H1 (cell line): ENCODE measurements at regions not wholly inside any gene's neighbourhood (a gene's known extent, or its start where the extent isn't known, plus 50 kb on each side); places are given as distances from the start of the nearest gene placed in this dataset.

Experiments used
- CTCF ChIA-PET: fragments of 300-600 bp; sonication (Branson Sonifier 250); formaldehyde crosslinking; loops from one replicate; lab custom pipeline; 2021; ENCODE audit not compliant: partially characterized antibody; lab: Charles Lee
- POLR2A ChIA-PET: fragments of 300-600 bp; sonication (Branson Sonifier 250); formaldehyde crosslinking; loops from one replicate; lab custom pipeline; 2021; ENCODE audit warnings: inconsistent platforms; ENCODE audit not compliant: partially characterized antibody; lab: Charles Lee
- DNase-seq, 2 experiments: peaks; one replicate each; pipeline versions ENCODE4 v3.0.0 to v3.0.0-alpha.2; 2010 to 2022; ENCODE audit warnings: low spot score in 2 of 2, low read depth in 1 of 2, mixed read lengths in 1 of 2
- FAIRE-seq: peaks from 2 replicates; lab custom pipeline; 2011; peaks lifted over from hg19 to GRCh38; lab: Jason Lieb, UNC
- H2AFZ ChIP-seq: 2 replicates; pipeline ENCODE4 v1.8.1; 2012; ENCODE audit warnings: low read length, inconsistent platforms
- H2AK5ac ChIP-seq: 2 replicates; pipeline ENCODE4 v1.6.1; 2013; ENCODE audit warnings: low read depth, low read length
- H2BK120ac ChIP-seq: replicated peaks from 2 replicates; pipeline ENCODE3; 2013; ENCODE audit warnings: low read depth, low read length, inconsistent platforms
- H2BK12ac ChIP-seq: 2 replicates; pipeline ENCODE4 v1.6.1; 2013; ENCODE audit warnings: low read depth, low read length
- H2BK15ac ChIP-seq: 2 replicates; pipeline ENCODE4 v1.6.1; 2013; ENCODE audit warnings: low read length
- H2BK20ac ChIP-seq: 2 replicates; pipeline ENCODE4 v1.6.1; 2013; ENCODE audit warnings: low read length
- H2BK5ac ChIP-seq: 2 replicates; pipeline ENCODE4 v1.6.1; 2013; ENCODE audit warnings: low read depth, low read length
- H3K14ac ChIP-seq: 2 replicates; pipeline ENCODE4 v1.6.1; 2013; ENCODE audit warnings: inconsistent platforms; ENCODE audit not compliant: insufficient read length
- H3K18ac ChIP-seq: 2 replicates; pipeline ENCODE4 v1.6.1; 2013; ENCODE audit warnings: low read length; ENCODE audit errors: extremely low read depth
- H3K23ac ChIP-seq: 2 replicates; pipeline ENCODE4 v1.6.1; 2013; ENCODE audit warnings: inconsistent platforms; ENCODE audit not compliant: insufficient read length
- H3K23me2 ChIP-seq: 2 replicates; pipeline ENCODE4 v1.6.1; 2013; ENCODE audit warnings: low read depth, low read length
- H3K27ac ChIP-seq: 2 replicates; pipeline ENCODE4 v1.6.1; 2011; ENCODE audit warnings: low read depth, low read length, inconsistent platforms
- H3K27me3 ChIP-seq, 4 experiments: replicated peaks in 1 of 4; 1 replicate in 1 of 4; 2 replicates in 3 of 4; pipeline versions ENCODE4 v1.6.1 to v1.8.1; 2011 to 2013; ENCODE audit warnings: low read length in 3 of 4, mild to moderate bottlenecking in 3 of 4, inconsistent platforms in 2 of 4, mixed read lengths in 2 of 4, moderate library complexity in 1 of 4; ENCODE audit not compliant: control insufficient read depth in 3 of 4, insufficient read depth in 3 of 4; ENCODE audit errors: extremely low read depth in 1 of 4
- H3K36me3 ChIP-seq, 4 experiments: 2 replicates each; pipeline versions ENCODE4 v1.6.1 to v1.8.1; 2011 to 2013; ENCODE audit warnings: mild to moderate bottlenecking in 4 of 4, low read length in 3 of 4, moderate library complexity in 2 of 4, control low read depth in 1 of 4, inconsistent platforms in 1 of 4; ENCODE audit not compliant: insufficient read depth in 4 of 4, control insufficient read depth in 2 of 4
- H3K4ac ChIP-seq: replicated peaks from 2 replicates; pipeline ENCODE3; 2013; ENCODE audit warnings: low read length, low read depth, mixed read lengths, inconsistent platforms; ENCODE audit not compliant: insufficient read length
- H3K4me1 ChIP-seq, 4 experiments: replicated peaks in 1 of 4; 1 replicate in 1 of 4; 2 replicates in 3 of 4; pipeline versions ENCODE4 v1.6.1 to v1.8.1; 2011 to 2013; ENCODE audit warnings: low read length in 3 of 4, inconsistent platforms in 2 of 4, mixed read lengths in 1 of 4; ENCODE audit not compliant: insufficient read depth in 4 of 4, control insufficient read depth in 3 of 4
- H3K4me2 ChIP-seq, 2 experiments: 2 replicates each; pipeline versions ENCODE4 v1.6.1 to v1.8.1; 2011 to 2013; ENCODE audit warnings: low read depth in 2 of 2, low read length in 2 of 2, control low read depth in 1 of 2, inconsistent platforms in 1 of 2, mild to moderate bottlenecking in 1 of 2; ENCODE audit not compliant: insufficient read depth in 1 of 2
- H3K4me3 ChIP-seq, 4 experiments: fragments of 200-600, 300-600 bp in 1 of 4; sonication (generic), shearing (Covaris generic), sonication (Bioruptor Twin) in 1 of 4; 2 replicates each; pipeline versions ENCODE4 v1.5.1 to v1.8.1; 2011 to 2016; ENCODE audit warnings: low read length in 4 of 4, low read depth in 3 of 4, control low read depth in 2 of 4, inconsistent platforms in 2 of 4, mild to moderate bottlenecking in 2 of 4, mixed read lengths in 1 of 4, moderate library complexity in 1 of 4; ENCODE audit not compliant: insufficient read depth in 2 of 4; ENCODE audit errors: extremely low read depth in 1 of 4
- H3K56ac ChIP-seq: replicated peaks from 2 replicates; pipeline ENCODE3; 2013; ENCODE audit warnings: low read depth, mild to moderate bottlenecking, mixed read lengths, low read length, inconsistent platforms; ENCODE audit not compliant: insufficient read length
- H3K79me1 ChIP-seq: 2 replicates; pipeline ENCODE4 v1.6.1; 2013; ENCODE audit warnings: low read depth, low read length, control low read depth
- H3K79me2 ChIP-seq, 2 experiments: 2 replicates each; pipeline versions ENCODE4 v1.6.1 to v1.8.1; 2012 to 2013; ENCODE audit warnings: low read length in 2 of 2, mild to moderate bottlenecking in 2 of 2, inconsistent platforms in 1 of 2; ENCODE audit not compliant: insufficient read depth in 2 of 2, control insufficient read depth in 1 of 2
- H3K9ac ChIP-seq, 4 experiments: replicated peaks in 1 of 4; 1 replicate in 1 of 4; 2 replicates in 3 of 4; pipeline versions ENCODE4 v1.6.1 to v1.8.1; 2011 to 2013; ENCODE audit warnings: low read depth in 3 of 4, low read length in 3 of 4, control low read depth in 2 of 4, mild to moderate bottlenecking in 2 of 4, moderate library complexity in 2 of 4, inconsistent platforms in 1 of 4; ENCODE audit errors: extremely low read depth in 1 of 4
- H3K9me3 ChIP-seq, 2 experiments: 2 replicates each; pipeline versions ENCODE4 v1.6.1 to v1.8.1; 2012 to 2013; ENCODE audit warnings: mild to moderate bottlenecking in 2 of 2, moderate library complexity in 2 of 2, control low read depth in 1 of 2, inconsistent platforms in 1 of 2, low read depth in 1 of 2, low read length in 1 of 2, mixed read lengths in 1 of 2; ENCODE audit not compliant: insufficient read depth in 2 of 2
- H4K20me1 ChIP-seq, 2 experiments: replicated peaks in 1 of 2; 2 replicates each; pipeline versions ENCODE3 to v1.8.1; 2011 to 2013; ENCODE audit warnings: inconsistent platforms in 2 of 2, low read length in 2 of 2, mild to moderate bottlenecking in 1 of 2; ENCODE audit not compliant: insufficient read depth in 2 of 2, control insufficient read depth in 1 of 2
- H4K5ac ChIP-seq: 2 replicates; pipeline ENCODE4 v1.6.1; 2013; ENCODE audit warnings: low read length, low read depth, mixed read lengths, inconsistent platforms; ENCODE audit not compliant: insufficient read length
- H4K8ac ChIP-seq: 2 replicates; pipeline ENCODE4 v1.8.0; 2013; ENCODE audit warnings: mild to moderate bottlenecking, moderate library complexity, low read length, inconsistent platforms; ENCODE audit not compliant: insufficient read depth; ENCODE audit errors: extremely low read depth
- H4K91ac ChIP-seq: replicated peaks from 2 replicates; pipeline ENCODE3; 2013; ENCODE audit warnings: low read length, mixed read lengths, inconsistent platforms; ENCODE audit not compliant: insufficient read length
- CREB1 ChIP-seq: IDR thresholded peaks from 2 replicates; pipeline ENCODE4 v1.6.1; 2012; ENCODE audit warnings: inconsistent platforms
- EP300 ChIP-seq, 2 experiments: IDR thresholded peaks; 1 replicate in 1 of 2; 2 replicates in 1 of 2; pipeline ENCODE4 v1.6.1; 2011 to 2012; ENCODE audit warnings: low read depth in 2 of 2, low read length in 2 of 2, mild to moderate bottlenecking in 2 of 2, borderline replicate concordance in 1 of 2, inconsistent platforms in 1 of 2, moderate library complexity in 1 of 2
- GTF2F1 ChIP-seq: IDR thresholded peaks from 2 replicates; pipeline ENCODE4 v1.6.1; 2012; ENCODE audit warnings: low read depth, low read length, improper control_type of control experiment, borderline replicate concordance
- NANOG ChIP-seq: IDR thresholded peaks from 2 replicates; pipeline ENCODE4 v1.6.1; 2011; ENCODE audit warnings: low read length, low read depth, mild to moderate bottlenecking, inconsistent platforms; ENCODE audit not compliant: insufficient read depth, poor library complexity, severe bottlenecking
- PHF8 ChIP-seq: fragments of 200-600 bp; sonication (generic); conservative IDR thresholded peaks from 2 replicates; pipeline ENCODE4 v1.7.1; 2012; ENCODE audit warnings: low read depth, mild to moderate bottlenecking, inconsistent platforms, low read length, moderate library complexity
- POLR2AphosphoS5 ChIP-seq: IDR thresholded peaks from 2 replicates; pipeline ENCODE4 v1.6.1; 2011; ENCODE audit warnings: low read depth, low read length
- RAD21 ChIP-seq, 2 experiments: IDR thresholded peaks in 1 of 2; conservative IDR thresholded peaks in 1 of 2; 2 replicates each; pipeline ENCODE4 v1.6.1; 2011; ENCODE audit warnings: low read depth in 2 of 2, low read length in 2 of 2, improper control_type of control experiment in 1 of 2, inconsistent platforms in 1 of 2, mild to moderate bottlenecking in 1 of 2, moderate library complexity in 1 of 2
- RBBP5 ChIP-seq: IDR thresholded peaks from 2 replicates; pipeline ENCODE4 v1.7.1; 2012; ENCODE audit warnings: low read depth, mild to moderate bottlenecking, inconsistent platforms, low read length, moderate library complexity, borderline replicate concordance
- TAF7 ChIP-seq: optimal IDR thresholded peaks from 2 replicates; pipeline ENCODE3; 2011; ENCODE audit warnings: low read depth, mild to moderate bottlenecking, inconsistent platforms, low read length, moderate library complexity, borderline replicate concordance
- TCF12 ChIP-seq: IDR thresholded peaks from 2 replicates; pipeline ENCODE4 v1.6.1; 2011; ENCODE audit warnings: low read depth, mild to moderate bottlenecking, low read length
- TEAD4 ChIP-seq: IDR thresholded peaks from 2 replicates; pipeline ENCODE4 v1.6.1; 2012; ENCODE audit warnings: low read depth, low read length, inconsistent platforms, mixed read lengths
- YY1 ChIP-seq: IDR thresholded peaks from 2 replicates; pipeline ENCODE4 v1.6.1; 2011; ENCODE audit warnings: low read depth, mild to moderate bottlenecking, low read length
- WGBS, 2 experiments: shearing (Covaris generic) in 1 of 2; methylation state at CpG; one replicate each; pipeline versions ENCODE4 v1.1.6 to v1.1.7; 2013 to 2015; ENCODE audit warnings: low lambda C conversion rate in 2 of 2, mixed read lengths in 2 of 2, inconsistent platforms in 1 of 2, low coverage in 1 of 2, missing lambda C conversion rate in 1 of 2; ENCODE audit not compliant: insufficient replicate concordance in 2 of 2, insufficient coverage in 1 of 2, insufficient read length in 1 of 2; ENCODE audit errors: extremely low coverage in 1 of 2, missing lambda C conversion rate in 1 of 2; 5-methylcytosine and 5-hydroxymethylcytosine counted together
- TF ChIP-seq, protein P1 (sequence below): IDR thresholded peaks from 2 replicates; pipeline ENCODE4 v1.6.1; 2012; ENCODE audit warnings: inconsistent platforms

DNA sequence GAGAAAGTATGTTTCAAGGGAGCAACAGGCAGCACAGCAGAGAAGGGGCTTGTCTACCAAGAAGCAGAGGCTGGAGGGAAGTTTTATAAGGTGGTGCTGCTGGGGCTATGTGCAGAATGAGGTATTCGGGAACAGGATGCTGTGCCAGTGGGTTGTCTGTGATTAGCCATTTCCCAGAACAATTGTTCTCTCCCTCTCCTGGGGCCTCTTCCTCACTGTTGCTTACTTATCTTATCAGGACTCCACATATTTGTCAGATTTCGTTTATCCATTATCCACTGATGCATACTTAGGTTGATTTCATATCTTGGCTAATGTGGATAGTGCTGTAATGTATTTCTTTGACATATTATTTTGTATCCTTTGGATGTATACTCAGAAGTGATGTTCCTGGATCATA lies 195.1 kb upstream of the RTL1 start:
- Histone ChIP-seq H3K4me1 (no peaks in the 10 kb centered on the region; a peak in 2 of 7 replicates), H4K20me1 (no peaks in the 10 kb centered on the region), H2BK15ac (no peak overlapping the region), H3K56ac (no peak overlapping the region), H4K91ac (no peak overlapping the region), H2AFZ (no peak overlapping the region), H3K79me1 (no peaks in the 10 kb centered on the region), H3K9ac (no peak overlapping the region), H4K8ac (no peak overlapping the region), H3K23me2 (0 out of 2 replicates have a peak, but pooled peaks cover 2% of the 10 kb centered on the region), H3K4ac (no peak overlapping the region), H3K27ac (no peak overlapping the region), H3K27me3 (no peaks in the 10 kb centered on the region), H4K5ac (no peak overlapping the region), H2BK20ac (no peak overlapping the region), H3K4me2 (no peak overlapping the region), H3K9me3 (peaks cover 3 to 4% of the 10 kb centered on the region in 2 experiments; a peak in 2 of 4 replicates), H3K79me2 (no peaks in the 10 kb centered on the region), H2AK5ac (no peak overlapping the region), H3K14ac (no peak overlapping the region), H2BK12ac (no peak overlapping the region), H2BK120ac (no peak overlapping the region), H2BK5ac (no peak overlapping the region), H3K36me3 (no peaks in the 10 kb centered on the region), H3K4me3 (no peak overlapping the region), H3K23ac (no peak overlapping the region), H3K18ac (no peak overlapping the region)
- FAIRE-seq (no peak), DNase-seq (no peak)
- CTCF ChIA-PET: no interaction called here
- 69% methylated on average over 2 of the region's 2 CpGs; no CpG with 5 or more reads in 1 of the 2 experiments for WGBS, 2 experiments
- POLR2A ChIA-PET: no interaction called here
- TF ChIP-seq PHF8 (no peak), NANOG (no peak), EP300 (IDR thresholded peaks at IDR 0.05; ENCODE audit: borderline replicate concordance in 1 of 2, low read depth in 2 of 2, low read length in 2 of 2) (no peak), RBBP5 (no peak), RAD21 (IDR thresholded peaks at IDR 0.05 in 1 of 2, conservative IDR thresholded peaks at IDR 0.05 in 1 of 2; ENCODE audit: low read depth in 2 of 2, low read length in 2 of 2) (no peak), GTF2F1 (no peak), TCF12 (no peak), POLR2AphosphoS5 (no peak), TAF7 (no peak), YY1 (no peak), CREB1 (no peak), TEAD4 (no peak)
- TF ChIP-seq, protein P1, sequence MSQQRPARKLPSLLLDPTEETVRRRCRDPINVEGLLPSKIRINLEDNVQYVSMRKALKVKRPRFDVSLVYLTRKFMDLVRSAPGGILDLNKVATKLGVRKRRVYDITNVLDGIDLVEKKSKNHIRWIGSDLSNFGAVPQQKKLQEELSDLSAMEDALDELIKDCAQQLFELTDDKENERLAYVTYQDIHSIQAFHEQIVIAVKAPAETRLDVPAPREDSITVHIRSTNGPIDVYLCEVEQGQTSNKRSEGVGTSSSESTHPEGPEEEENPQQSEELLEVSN: no peak
